H1 (cell line): ENCODE measurements at regions not wholly inside any gene's neighbourhood (a gene's known extent, or its start where the extent isn't known, plus 50 kb on each side); places are given as distances from the start of the nearest gene placed in this dataset.

Experiments
- ATF2 ChIP-seq: IDR thresholded peaks from 2 replicates; pipeline ENCODE4 v1.6.1; 2012; ENCODE audit warnings: low read length, inconsistent platforms
- CBX5 ChIP-seq: fragments of 300-800, 300-1000 bp; sonication (generic); IDR thresholded peaks from 2 replicates; pipeline ENCODE4 v1.7.1; 2016; ENCODE audit warnings: antibody characterized with exemption, low read length, low read depth
- CHD1 ChIP-seq: IDR thresholded peaks from 2 replicates; pipeline ENCODE4 v1.6.1; 2012; ENCODE audit warnings: low read depth, low read length, improper control_type of control experiment
- CTBP2 ChIP-seq: IDR thresholded peaks from 2 replicates; pipeline ENCODE4 v1.7.0; 2011; ENCODE audit warnings: borderline replicate concordance, mild to moderate bottlenecking, moderate library complexity, mixed read lengths, low read length; ENCODE audit not compliant: insufficient read depth, insufficient read length
- POLR2A ChIP-seq, 2 experiments: IDR thresholded peaks; 1 replicate in 1 of 2; 2 replicates in 1 of 2; pipeline ENCODE4 v1.6.1; 2011; ENCODE audit warnings: low read depth in 2 of 2, low read length in 2 of 2, mild to moderate bottlenecking in 2 of 2; ENCODE audit errors: control extremely low read depth in 1 of 2
- TF ChIP-seq, protein P1 (sequence below), 3 experiments: IDR thresholded peaks; 1 replicate in 2 of 3; 2 replicates in 1 of 3; pipeline versions ENCODE4 v1.5.1 to v1.6.1; 2011; ENCODE audit warnings: low read length in 3 of 3, mild to moderate bottlenecking in 3 of 3, inconsistent platforms in 2 of 3, low read depth in 1 of 3, moderate library complexity in 1 of 3; ENCODE audit not compliant: insufficient read depth in 1 of 3; ENCODE audit errors: control extremely low read depth in 1 of 3

DNA sequence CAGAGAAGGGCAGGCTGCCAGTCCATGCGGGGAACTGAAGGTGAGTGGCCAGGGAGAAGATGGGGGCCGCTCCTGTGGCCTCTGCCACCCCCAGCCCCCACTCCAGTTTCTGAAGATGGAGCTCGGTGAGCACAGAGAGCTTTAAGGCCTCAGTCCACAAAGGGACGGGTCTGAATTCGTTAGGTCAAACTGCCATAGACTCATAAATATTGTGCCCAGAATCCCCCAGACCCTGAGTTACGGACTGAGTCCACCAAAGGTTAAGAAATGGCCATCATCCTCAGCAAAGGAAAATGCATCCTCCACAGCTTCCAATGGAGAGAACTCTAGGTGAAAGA, 344.2 kb downstream of the BUD13 start:
- no peak for TF ChIP-seq CHD1
- TF ChIP-seq POLR2A (IDR thresholded peaks at IDR 0.05; ENCODE audit: control extremely low read depth in 1 of 2, low read depth in 2 of 2, low read length in 2 of 2) = no peak
- no peak for TF ChIP-seq CTBP2
- no peak for TF ChIP-seq ATF2
- TF ChIP-seq CBX5 = no peak
- TF ChIP-seq, protein P1, sequence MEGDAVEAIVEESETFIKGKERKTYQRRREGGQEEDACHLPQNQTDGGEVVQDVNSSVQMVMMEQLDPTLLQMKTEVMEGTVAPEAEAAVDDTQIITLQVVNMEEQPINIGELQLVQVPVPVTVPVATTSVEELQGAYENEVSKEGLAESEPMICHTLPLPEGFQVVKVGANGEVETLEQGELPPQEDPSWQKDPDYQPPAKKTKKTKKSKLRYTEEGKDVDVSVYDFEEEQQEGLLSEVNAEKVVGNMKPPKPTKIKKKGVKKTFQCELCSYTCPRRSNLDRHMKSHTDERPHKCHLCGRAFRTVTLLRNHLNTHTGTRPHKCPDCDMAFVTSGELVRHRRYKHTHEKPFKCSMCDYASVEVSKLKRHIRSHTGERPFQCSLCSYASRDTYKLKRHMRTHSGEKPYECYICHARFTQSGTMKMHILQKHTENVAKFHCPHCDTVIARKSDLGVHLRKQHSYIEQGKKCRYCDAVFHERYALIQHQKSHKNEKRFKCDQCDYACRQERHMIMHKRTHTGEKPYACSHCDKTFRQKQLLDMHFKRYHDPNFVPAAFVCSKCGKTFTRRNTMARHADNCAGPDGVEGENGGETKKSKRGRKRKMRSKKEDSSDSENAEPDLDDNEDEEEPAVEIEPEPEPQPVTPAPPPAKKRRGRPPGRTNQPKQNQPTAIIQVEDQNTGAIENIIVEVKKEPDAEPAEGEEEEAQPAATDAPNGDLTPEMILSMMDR (IDR thresholded peaks at IDR 0.05; ENCODE audit: control extremely low read depth in 1 of 3, insufficient read depth in 1 of 3, low read depth in 1 of 3, low read length in 3 of 3) = no peak
